Endometrial microvascular endothelial cells (primary cell): ENCODE measurements at regions not wholly inside any gene's neighbourhood (a gene's known extent, or its start where the extent isn't known, plus 50 kb on each side); places are given as distances from the start of the nearest gene placed in this dataset.
"Not testable (repeated sequence)": the region's sequence is repeated elsewhere in the genome, so short reads cannot be mapped to it uniquely, and the experiment has no call there.

Experiments
- in situ Hi-C: cut with HindIII; loops from 2 replicates; pipeline ENCODE4 v1.10.0; 2017; ENCODE audit warnings: low sequenced_read_pairs, low pct_unique_long_range_greater_than_20kb; ENCODE audit errors: inconsistent ontology term

GRCh38 chr2:239743206-239743605, 281.9 kb downstream of the NDUFA10 start:
- in situ Hi-C loops = no loop called here

DNA sequence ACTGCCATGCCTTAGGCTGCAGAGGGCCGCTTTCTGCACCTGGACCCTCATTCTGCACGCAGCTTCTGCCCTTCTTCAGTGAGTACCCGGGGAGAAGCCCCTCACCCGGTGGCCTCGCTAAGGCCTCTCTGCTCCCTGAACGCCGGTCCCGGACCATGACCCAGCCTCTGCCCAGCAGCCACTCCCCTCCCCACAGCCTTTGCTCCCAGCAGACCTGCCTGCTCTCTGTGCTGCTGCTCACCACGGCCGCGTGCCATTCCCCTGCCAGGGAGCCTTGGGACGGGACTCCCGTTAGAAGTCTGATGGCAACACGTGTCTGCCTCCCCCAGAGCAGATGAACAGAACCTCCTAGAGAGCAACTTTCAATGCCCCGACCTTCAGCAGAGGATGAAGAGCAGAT, 282.8 kb downstream of the NDUFA10 start:
- in situ Hi-C loops = no loop called here

DNA sequence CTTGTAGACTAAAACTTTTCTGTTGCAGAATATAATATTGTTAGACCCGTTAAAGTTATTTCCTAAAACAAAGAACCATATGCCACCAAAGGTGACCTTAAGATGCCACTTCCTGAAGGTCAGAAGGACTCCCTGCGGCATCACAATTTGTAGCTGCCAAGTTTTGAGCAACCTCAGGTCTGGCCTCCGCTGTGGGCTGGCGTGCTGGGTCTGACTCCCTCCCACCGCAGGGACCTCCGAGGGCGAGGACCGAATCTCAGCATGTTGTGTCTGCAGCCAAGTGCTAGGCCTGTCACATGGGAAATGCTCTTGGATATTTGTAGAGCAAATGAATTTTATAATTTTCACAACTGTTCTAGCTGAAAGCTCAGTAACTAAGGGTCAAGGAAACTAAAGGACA, 285.9 kb downstream of the NDUFA10 start:
- in situ Hi-C loops = no loop called here

DNA sequence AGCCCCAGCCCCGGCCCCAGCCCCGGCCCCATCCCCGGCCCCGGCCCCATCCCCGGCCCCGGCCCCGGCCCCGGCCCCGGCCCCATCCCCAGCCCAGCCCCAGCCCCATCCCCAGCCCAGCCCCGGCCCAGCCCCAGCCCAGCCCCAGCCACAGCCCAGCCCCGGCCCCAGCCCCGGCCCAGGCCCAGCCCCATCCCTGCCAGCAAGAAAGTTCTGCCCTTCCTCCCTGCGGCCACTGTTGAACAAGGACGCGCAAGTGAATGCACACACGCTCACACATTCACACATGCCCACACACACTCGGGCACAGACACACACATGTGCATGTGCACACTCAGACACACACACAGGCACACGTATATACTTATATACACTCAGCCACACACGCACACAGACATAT, 287.0 kb downstream of the NDUFA10 start:
- in situ Hi-C loops = no loop called here

- in situ Hi-C loops = no loop called here
Observed at GRCh38 chr2:239737144-239737463, 288.0 kb downstream of the NDUFA10 start.

- in situ Hi-C loops = no loop called here
Observed at GRCh38 chr2:239736358-239737143, 288.6 kb downstream of the NDUFA10 start.

DNA sequence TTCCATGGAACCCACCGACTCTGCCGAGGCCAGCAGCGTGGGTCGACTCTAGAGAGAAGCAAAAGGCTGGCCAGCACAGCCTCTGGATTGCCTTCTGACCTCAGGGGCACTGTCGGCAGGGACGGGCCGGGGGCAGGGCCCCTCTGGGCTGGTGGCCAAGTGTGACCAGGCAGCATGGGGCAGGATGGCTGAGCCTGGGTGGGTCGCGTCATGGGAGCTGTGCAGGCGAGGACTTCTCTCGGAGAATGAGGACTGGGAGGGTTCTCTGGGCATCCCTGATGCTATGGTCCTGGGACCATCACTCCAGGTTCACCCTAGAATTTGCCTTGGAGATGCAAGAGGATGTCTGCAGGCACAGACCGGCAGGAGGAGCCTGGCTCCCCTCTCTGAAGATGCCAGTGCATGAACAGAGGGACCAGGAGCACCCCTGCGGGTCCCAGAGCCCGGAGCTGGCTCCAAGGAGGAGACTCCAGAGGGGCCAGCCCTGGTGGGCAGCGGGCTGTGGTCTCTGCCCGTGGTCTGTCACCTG, 289.2 kb downstream of the NDUFA10 start:
- in situ Hi-C loops = no loop called here

DNA sequence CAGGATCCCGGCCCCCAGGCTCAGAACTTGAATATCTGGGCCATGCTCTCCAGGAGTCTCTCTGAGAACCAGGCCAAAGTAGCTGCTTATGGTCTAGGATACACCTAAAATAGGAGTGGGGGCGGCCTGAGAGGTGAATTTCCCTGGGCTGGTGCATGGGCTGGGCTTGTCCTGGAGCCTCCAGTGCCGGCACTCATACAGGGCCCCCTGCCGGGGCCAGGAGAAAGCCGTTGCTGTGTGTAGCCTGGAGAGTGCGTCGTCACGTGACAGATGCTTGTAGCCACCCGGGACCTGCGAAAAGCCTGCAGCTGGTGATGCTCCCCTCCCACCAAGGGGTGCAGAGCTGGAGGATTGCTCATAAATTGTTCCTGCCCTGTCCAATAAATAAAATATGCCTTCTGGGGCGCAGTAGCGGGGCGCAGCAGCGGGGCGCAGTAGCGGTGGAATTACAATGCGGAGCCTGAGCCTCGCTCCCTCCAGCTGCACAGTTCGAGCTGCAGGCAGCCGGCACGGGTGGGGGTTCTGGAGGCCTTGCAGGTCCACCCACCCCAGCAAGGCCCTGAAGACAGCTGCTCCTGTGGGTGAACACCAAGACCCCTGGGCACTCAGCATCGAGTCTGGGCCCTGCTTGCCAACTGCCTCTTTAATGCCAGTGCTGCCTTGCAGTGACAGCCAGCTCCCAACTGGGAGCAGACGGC, 289.9 kb downstream of the NDUFA10 start:
- in situ Hi-C loops = no loop called here

- in situ Hi-C loops = no loop called here
Observed at GRCh38 chr2:239734436-239735005, 290.6 kb downstream of the NDUFA10 start.

GRCh38 chr2:239732666-239733010, 292.5 kb downstream of the NDUFA10 start:
- in situ Hi-C loops = no loop called here

DNA sequence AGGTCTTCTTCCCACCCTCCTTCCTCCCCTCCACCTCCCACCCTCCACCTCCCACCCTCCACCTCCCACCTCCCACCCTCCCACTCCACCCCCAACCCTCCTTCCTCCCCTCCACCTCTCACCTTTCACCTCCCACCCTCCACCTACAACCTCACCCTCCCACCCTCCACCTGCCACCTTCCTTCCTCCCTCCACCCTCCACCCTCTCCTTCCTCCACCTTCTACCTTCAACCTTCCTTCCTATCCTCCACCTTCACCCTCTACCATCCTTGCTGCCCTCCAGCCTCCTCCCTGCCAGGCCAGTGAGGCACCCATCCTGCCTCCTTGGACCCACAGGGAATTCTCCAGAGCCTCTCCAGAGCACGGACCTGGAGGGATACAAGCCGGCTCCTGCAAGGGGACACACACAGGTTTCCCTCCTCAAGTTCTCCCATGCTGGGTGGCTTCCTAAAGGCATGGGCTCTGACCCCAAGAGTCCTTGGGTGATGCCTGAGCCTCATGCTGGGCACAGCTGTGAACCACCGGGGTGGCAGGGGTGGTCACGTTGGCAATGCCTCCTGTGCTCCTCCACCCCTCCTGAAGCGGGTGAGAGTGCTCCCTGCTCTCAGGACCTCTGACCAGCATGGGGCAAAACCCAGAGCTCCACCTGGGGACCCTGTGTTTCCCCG, 293.0 kb downstream of the NDUFA10 start:
- in situ Hi-C loops = no loop called here

DNA sequence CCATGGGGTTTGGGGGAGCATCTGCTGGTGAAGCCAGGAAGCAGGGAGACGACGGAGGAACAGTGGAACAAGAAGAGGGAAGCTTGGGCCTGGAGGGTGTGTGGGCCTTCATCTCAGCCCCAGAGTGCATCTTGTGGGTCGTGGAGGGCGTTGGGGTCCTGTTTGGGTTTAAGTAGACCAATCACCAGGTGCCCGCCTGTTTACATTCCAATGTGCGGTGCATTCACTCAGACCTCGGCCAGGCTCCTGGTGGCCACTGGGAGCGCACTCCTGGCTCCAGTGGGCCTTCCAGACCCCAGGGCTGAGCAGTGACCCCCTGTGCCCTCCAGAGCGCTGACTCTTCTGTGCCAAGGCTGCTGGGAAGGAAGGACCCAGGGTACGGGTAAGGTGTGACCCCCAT, 293.7 kb downstream of the NDUFA10 start:
- in situ Hi-C loops = no loop called here

DNA sequence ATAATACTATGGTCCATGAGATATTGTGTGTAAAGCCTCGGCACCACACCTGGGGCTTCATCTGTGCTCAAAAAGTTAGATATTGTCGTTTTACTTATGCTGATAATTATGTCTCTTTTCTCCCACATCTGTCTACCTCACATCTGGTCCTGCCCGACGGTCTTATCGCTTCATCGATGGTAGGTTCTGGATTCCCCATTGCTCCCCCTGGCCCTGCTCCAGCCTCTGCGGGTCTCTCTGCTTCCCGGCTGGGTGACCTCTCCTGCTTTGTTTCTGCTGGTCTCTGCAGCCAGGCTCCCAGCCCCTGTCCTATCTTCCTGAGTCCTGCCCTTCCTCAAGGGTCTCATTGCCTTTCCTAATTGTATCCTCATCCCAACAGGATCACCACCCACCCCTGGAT, 294.2 kb downstream of the NDUFA10 start:
- in situ Hi-C loops = no loop called here

DNA sequence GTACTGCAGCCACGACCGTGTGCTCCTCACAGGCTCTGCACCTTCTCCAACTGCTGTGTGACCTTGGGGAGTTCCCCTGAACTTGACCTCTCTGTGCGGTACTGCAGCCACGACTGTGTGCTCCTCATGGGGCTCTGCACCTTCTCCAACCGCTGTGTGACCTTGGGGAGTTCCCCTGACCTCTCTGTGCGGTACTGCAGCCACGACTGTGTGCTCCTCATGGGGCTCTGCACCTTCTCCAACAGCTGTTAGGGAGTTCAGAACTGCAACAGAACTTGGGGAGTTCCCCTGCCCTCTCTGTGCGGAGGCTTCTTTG, 294.6 kb downstream of the NDUFA10 start:
- in situ Hi-C loops = not testable (repeated sequence)

GRCh38 chr2:239729681-239730566, 295.2 kb downstream of the NDUFA10 start:
- in situ Hi-C loops = no loop called here

DNA sequence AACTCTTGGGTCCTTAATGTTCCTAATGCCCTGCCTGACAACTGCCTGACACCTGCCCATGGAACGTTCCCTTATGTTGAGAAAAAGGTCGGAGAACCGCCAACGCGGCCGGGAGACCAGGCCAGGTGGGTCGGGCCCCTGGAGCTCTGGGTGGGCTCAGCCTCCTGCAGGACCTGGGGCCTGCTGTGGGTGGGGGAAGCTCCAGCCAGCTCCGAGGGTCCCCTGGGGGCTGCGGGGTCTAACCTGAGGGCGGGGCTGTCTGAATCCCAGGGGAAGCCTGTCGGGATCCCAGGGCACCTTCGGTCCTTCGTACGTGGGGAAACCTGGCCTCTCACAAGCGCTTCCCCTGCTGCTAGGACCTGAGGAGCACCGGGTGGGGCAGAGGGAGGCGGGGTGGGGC, 296.0 kb downstream of the NDUFA10 start:
- in situ Hi-C loops = no loop called here

- in situ Hi-C loops = no loop called here
Observed at GRCh38 chr2:239728751-239729150, 296.4 kb downstream of the NDUFA10 start.

- in situ Hi-C loops = no loop called here
Observed at GRCh38 chr2:239727776-239728600, 297.2 kb downstream of the NDUFA10 start.
